K562 (cell line): ENCODE measurements at regions not wholly inside any gene's neighbourhood (a gene's known extent, or its start where the extent isn't known, plus 50 kb on each side); places are given as distances from the start of the nearest gene placed in this dataset.

Experiments used
- RFX5 ChIP-seq: IDR thresholded peaks from 2 replicates; pipeline ENCODE4 v1.6.1; 2011; ENCODE audit warnings: low read depth, mild to moderate bottlenecking, improper control_type of control experiment, low read length
- TAF15 ChIP-seq: fragments of 200-400 bp; formaldehyde crosslinking; IDR thresholded peaks from 2 replicates; pipeline ENCODE4 v1.6.1; 2017; ENCODE audit warnings: mild to moderate bottlenecking, low read depth, low read length, moderate library complexity
- U2AF2 ChIP-seq: fragments of 200-400 bp; formaldehyde crosslinking; optimal IDR thresholded peaks from 2 replicates; pipeline ENCODE3; 2017; ENCODE audit warnings: low read depth, mild to moderate bottlenecking, low read length
- TF ChIP-seq, protein P1 (sequence below), 3 experiments: IDR thresholded peaks in 2 of 3; conservative IDR thresholded peaks in 1 of 3; 2 replicates each; pipeline ENCODE4 v1.5.1; 2011 to 2012; ENCODE audit warnings: low read length in 3 of 3, mild to moderate bottlenecking in 3 of 3, control low read depth in 2 of 3, improper control_type of control experiment in 1 of 3, inconsistent platforms in 1 of 3, low read depth in 1 of 3, mixed read lengths in 1 of 3, moderate library complexity in 1 of 3; ENCODE audit not compliant: insufficient read depth in 2 of 3

GRCh38 chr18:71485611-71486010 lies 1058.5 kb downstream of the CBLN2 start:
- TF ChIP-seq RFX5 (no peak), U2AF2 (no peak), TAF15 (no peak)
- TF ChIP-seq, protein P1, sequence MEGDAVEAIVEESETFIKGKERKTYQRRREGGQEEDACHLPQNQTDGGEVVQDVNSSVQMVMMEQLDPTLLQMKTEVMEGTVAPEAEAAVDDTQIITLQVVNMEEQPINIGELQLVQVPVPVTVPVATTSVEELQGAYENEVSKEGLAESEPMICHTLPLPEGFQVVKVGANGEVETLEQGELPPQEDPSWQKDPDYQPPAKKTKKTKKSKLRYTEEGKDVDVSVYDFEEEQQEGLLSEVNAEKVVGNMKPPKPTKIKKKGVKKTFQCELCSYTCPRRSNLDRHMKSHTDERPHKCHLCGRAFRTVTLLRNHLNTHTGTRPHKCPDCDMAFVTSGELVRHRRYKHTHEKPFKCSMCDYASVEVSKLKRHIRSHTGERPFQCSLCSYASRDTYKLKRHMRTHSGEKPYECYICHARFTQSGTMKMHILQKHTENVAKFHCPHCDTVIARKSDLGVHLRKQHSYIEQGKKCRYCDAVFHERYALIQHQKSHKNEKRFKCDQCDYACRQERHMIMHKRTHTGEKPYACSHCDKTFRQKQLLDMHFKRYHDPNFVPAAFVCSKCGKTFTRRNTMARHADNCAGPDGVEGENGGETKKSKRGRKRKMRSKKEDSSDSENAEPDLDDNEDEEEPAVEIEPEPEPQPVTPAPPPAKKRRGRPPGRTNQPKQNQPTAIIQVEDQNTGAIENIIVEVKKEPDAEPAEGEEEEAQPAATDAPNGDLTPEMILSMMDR (IDR thresholded peaks at IDR 0.05 in 2 of 3, conservative IDR thresholded peaks at IDR 0.05 in 1 of 3; ENCODE audit: insufficient read depth in 2 of 3, low read depth in 1 of 3, low read length in 3 of 3) = no peak
